GM18868 (cell line): ENCODE measurements at regions not wholly inside any gene's neighbourhood (a gene's known extent, or its start where the extent isn't known, plus 50 kb on each side); places are given as distances from the start of the nearest gene placed in this dataset.

ENCODE experiments used
- ATAC-seq: cut with Tn5 transposase; IDR thresholded peaks from one replicate; pipeline ENCODE4 v1.9.1; 2021; ENCODE audit warnings: mild to moderate bottlenecking, moderate library complexity; ENCODE audit not compliant: unreplicated experiment

DNA sequence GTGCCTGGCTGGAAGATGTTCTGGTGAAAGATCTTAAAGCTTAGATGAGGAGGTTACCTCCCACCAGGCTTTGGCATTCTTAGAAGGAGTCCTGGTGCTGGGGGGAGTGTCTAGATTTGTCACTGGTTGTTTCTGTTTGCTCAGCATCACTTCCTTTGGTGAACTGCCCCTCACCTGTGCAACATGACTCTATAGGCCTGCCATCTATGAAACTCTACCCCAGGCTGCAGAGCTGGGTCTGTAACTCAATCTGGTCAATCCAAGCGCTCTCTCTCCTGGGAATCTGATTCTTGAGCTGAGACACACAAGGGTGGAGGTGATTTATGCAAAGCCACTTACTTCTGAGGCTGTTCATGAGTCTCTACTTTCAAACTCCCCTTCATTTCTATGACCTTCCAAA lies 399.4 kb downstream of the NPIPA7 start:
- ATAC-seq = no peak

DNA sequence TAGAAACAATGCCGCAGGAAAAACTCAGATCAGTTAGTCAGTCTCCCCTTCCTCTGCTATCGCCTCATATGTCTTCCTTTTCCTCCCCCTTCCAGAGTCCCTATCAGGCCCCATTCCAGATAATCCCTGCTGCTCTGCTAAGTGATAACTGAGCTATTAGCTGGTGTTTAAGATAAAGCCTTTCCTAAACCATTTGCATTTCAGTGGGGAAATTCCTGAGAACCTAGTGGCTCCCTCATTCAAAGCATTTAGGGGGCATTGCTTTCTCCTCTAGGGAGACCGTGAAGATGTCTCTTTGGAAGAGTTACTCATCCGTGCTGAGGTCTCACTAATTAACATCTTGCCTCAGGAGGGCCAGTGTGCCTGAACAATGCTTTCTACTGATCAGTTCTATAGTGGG lies 401.6 kb downstream of the NPIPA7 start:
- ATAC-seq = no peak

DNA sequence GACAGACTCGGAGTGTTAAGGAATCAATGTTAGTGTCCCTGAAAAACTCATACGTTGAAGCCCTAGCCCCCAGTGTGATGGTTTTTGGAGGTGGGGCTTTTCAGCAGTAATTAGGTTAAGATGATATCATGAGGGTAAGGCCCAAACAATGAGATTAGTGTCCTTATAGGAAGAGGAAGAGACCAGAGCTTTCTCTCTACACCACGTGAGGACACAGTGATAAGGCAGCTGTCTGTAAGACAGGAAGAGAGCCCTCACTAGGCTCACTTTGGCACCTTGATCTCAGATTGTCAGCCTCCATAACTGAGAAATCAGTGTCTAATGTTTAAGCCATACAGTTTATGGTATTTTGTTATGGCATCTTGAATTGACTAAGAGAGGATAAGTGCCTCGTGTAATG lies 403.2 kb downstream of the NPIPA7 start:
- no peak for ATAC-seq

DNA sequence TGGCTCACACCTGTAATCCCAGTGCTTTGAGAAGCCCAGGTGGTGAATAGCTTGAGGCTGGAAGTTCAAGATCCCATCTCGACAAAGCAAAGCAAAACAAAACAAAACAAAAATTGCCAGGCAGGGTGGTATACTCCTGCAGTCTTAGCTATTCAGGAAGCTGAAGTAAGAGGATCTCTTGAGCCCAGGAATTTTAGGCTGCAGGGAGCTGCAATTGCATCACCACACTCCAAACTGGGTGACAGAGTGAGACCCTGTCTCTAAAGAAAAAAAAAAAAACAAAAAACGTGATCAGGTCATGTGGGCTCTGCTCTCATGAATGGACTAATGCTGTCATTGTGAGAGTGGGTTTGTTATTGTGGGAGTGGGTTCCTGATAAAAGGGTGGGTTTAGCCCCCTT lies 409.1 kb downstream of the NPIPA7 start:
- no peak for ATAC-seq

DNA sequence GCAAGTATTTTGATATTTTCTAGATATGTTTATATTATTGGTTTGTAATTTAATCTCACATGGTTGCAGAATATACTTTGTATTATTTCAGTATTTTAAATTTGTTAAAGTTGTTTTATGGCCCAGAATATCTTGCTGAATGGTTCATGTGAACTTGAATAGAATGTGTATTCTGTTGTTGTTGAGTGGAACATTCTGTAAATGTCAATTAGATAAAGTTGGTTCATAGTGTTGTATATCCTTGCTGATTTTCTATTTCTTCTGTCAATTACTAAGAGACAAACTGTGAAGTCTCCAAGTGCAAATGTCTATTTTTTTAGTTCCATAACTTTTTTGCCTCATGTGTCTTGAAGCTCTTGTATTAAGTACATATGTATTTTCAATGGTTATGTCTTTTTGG lies 411.7 kb downstream of the NPIPA7 start:
- no peak for ATAC-seq

DNA sequence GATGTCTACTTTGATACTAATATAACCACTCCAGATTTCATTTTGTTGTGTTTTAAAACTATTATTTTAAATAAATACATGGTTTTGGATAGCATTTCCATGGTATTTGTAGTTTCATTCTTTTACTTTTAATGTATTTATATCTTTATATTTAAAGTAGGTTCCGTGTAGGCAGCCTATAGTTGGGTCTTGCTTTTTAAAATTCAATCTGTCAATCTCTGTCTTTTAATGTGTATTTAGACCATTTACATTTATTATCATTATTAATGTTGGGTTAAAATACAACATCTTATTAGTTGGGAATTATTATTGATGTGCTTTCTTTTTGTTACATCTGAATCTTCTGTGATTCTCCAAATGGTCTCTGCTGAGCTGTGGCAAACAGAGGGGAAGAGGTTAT lies 412.1 kb downstream of the NPIPA7 start:
- ATAC-seq = no peak

DNA sequence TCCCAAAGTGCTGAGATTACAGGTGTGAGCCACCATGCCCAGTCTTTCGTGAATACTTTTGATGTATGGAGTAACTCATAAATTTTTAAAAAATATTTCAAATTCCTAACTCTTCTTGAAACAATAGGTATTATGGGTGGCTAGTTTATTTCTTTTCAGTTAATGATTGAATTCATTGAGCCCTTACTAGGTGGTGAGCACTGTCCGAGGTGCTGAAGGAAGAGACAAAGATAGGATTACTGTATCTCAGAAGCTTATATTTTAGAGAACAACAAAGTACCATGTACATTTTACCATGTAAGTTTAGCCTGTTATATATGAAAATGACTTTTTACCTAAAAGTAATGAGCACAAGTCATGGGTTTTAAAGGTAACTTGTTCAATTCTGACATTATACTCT lies 418.3 kb downstream of the NPIPA7 start:
- ATAC-seq = no peak

DNA sequence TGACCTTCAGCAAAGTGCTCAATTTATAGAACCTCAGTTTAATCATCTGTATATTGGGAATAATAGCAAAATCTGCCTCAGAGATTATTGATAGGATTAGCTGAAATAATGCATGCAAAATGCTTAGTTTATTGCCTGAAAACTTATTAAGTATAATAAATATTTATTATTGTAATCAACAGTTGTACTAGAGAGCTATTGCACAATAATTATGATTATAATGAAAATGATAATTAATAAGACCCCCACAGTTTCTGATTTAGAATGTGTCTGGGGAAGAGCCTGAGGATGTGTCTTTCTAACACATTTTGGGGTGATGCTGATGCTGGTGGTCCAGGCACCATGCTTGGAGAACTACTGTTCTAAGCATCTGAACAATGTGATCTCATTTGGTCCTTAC lies 419.6 kb downstream of the NPIPA7 start:
- no peak for ATAC-seq

DNA sequence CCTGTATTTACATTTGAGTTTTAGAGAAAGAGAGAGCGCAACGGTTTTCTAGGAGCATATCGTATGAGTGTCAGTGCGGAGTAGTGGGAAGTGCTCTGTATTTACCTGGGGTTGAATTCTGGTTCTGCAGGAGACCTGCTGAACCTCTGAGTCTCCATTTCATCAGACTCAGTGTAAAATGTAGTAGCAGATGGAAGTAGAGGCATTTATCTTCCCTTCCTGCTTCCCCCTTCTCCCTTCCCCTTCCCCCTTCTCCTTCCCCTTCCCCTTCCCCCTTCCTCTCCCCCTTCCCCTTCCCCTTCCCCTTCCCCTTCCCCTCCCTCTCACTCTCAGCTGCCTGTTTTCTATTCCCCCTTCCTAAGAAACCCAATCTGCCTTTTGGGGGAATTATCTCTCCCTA lies 426.9 kb downstream of the NPIPA7 start:
- ATAC-seq = no peak

DNA sequence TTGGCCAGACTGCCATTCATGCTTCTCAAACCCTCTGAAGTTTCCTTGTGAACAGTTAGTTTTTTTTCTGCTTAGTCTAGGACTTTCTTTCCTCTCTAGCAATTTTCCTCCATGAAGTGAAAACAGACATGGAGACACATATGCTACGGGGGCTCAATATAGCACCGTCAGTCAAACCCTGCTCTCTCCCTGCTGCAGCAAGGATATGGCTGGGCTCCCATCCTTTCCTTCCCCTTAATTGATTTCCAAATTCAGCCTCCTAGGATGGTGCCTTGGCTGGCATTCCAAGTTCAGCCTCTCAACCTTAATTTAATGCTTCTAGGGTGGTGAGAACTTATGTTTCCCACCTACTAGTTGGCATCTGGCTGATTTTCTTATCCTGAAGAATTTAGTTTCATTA lies 436.7 kb downstream of the NPIPA7 start:
- ATAC-seq = no peak

DNA sequence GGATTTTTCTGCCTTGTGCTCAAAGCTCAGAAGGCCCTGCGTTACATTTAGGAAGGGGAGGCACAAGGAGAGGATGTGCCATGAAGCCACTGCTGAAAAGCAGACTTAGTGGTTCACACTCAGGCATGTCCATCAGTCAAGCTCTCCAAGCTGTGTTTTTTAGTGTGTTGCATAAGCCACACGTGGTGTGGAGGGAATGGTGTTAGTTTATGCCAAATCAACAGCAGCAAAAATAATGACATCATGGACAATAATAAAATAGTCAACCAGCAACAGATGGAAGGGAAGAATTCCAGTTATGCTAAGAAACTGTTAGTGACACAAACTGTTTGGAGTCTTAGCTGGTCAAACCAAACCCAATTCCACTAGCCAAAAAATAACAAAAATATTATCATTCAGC lies 438.3 kb downstream of the NPIPA7 start:
- no peak for ATAC-seq

DNA sequence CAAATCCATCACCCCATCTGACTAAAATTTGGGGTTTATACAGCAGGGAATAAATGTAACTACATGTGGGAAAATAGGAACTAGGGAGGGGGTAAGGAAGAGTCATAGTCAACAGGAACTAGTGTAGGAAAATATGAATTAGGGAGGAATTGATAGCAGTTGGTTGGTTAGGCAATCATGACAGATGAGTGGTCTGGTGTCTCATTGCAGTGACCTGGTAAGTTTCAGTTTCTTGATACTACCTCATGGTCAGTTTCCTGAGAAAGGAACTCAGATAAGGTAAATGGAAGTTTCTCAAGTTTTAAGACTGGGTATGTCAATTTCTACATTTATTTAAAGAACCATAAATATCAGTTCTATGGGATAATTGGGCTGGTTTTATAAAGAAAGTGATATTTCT lies 442.3 kb downstream of the NPIPA7 start:
- ATAC-seq = no peak

DNA sequence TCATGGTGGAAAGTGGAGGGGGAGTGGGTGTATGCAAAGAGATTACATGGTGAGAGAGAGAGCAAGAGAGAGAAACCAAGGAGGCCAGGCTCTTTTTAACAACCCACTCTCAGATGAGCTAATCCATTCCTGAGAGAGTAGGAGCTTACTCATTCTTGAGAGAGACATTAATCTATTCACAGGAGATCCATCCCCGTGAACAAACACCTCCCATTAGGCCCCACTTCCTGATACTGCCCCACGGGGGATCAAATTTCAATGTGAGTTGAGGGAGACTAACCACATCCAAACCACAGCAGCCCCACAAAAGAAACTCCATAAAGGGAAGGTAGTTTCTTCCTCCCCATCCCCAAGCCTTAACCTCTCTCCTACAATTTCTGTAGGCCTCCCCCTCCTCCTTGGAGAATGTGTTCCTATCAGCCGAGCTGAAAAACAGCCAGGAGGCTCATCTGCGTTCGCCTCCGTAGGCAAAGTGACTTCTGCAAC lies 450.0 kb downstream of the NPIPA7 start:
- no peak for ATAC-seq

DNA sequence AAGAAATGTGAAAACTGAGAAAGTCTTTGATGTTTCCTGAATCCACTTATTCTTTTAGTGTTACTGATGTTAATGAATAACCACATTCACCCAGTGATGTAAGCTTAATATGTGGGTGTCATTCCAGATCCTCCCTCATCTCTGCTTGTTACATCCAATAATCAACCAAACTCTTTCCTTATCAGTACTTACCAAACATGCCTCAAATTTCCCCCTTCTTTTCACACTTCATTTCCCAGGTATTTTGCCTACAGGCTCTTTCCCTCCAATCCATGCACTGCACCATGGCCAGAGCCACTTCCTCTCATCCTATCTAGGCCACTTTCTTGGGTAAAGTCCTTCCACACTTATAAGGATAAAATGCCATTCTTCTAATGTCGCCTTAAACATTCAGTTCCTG lies 451.5 kb downstream of the NPIPA7 start:
- no peak for ATAC-seq

DNA sequence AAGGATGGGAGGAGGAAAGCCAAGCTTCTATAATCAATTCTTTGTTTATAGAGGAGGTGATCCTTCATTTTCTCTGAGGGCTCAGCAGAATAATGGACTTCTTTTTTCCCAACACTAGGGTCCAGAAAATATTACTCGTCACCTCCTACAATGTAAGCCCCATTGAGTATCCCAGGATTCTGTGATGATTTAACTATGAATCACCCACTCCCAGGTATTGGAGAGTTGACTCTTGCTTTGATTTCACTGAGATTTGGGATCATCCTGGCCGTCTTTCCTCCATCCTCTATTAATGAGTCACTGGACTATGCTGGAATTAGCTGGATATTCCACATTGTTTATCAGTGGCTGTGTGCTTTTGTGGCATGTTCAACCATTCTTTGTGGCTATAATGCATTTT lies 452.0 kb downstream of the NPIPA7 start:
- no peak for ATAC-seq

DNA sequence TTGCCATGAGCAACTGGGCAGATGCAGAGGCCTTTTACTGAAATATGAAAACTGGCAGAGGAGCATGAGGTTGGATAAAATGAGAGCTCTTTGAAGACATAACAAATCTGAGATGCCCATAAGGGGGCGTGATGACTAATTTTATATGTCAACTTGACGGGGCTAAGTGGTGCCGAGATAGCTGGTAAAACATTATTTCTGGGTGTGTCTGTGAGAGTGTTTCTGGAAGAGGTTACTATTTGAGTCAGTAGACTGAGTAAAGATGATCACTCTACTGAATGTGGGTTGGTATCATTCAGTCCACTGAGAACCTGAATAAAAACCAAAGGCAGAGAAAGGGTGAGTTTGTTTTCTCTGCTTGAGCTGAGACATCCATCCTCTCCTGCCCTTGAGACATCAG lies 454.2 kb downstream of the NPIPA7 start:
- no peak for ATAC-seq

DNA sequence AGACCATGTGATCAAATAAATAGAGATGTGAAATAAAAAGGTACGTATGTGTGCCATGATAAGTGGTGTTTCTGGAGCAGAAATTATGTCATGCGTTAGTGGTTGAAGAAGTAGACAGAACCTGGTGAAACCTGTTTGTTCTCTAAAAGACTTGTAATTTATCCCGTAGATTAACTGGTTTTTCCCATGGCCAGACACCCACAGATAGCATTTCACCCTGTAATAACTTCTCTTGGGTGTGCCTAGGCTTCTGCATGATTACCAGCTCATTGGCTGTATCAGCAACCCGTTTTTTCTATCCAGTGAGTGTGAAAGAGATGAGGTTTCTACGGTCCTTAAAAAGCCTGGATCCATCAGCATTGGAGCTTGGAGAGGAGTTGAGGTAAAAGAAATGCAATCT lies 471.3 kb downstream of the NPIPA7 start:
- ATAC-seq = no peak

DNA sequence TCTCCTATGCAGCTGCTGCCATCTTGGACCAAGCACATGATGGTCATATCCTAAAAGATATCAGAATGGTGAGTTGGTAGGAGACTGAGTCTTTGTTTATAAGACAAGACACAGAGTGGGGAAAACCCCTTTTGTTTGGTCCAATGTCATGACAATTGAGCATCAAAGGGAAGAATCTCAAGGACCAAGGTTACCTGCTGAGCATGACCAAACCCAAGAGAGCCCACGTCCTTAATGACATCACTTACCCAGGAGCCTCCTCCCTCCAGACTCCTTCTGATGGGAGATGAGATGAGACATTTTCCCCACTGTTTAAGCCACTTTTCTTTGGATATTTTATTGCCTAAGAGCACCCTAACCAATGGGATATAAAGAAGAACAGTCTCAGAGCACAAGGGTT lies 478.1 kb downstream of the NPIPA7 start:
- no peak for ATAC-seq

DNA sequence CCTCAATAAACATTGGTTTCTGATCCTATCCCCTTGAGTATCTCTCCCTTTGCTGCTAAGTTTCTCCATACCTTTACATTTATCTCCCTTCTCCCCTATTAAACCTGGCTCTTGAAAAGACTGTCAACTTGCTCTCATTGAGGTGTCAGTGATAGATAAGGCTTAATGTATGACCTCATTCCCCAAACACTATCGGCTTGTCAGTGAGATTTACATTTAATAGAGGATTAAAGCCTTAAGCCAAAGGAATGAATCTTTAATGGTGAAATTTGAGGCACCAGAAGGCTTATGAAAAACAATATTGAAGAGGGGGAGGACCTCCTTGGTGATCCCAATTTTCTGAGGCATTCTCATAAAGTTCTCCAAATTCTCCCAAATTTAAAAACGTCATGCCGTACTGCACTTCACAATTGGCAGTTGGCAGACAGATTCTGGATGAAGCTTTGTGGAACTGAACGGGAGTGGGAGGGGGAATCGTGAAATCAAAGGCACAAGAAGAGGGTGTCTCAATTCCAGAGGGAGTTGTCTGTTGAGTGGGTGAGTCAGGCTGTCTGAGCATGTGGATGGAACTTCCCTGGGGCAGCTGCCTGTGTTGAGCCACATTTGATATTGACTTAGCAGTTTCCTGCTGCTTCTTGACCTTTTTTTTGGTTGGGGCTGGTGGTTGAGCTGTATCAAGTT lies 478.8 kb downstream of the NPIPA7 start:
- no peak for ATAC-seq

DNA sequence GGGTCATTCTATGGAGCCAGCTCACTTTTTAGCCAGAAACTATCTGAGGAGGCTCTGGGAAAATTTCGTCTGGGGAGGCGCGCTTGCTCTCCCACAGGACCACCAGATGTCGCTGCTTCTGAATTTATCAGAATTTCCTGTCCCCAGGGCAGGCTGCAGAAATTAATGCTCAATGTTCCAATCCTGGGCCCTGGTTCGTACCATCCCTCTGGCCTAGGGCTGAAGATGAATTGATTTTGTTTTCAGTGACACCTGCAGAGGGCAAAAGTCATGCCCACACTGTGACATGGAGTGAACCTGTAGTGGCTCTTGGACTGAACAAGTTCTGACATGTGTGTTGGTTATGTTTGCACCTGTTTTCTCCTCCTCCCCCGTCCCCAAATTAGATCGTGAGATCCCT lies 482.6 kb downstream of the NPIPA7 start:
- ATAC-seq = no peak

DNA sequence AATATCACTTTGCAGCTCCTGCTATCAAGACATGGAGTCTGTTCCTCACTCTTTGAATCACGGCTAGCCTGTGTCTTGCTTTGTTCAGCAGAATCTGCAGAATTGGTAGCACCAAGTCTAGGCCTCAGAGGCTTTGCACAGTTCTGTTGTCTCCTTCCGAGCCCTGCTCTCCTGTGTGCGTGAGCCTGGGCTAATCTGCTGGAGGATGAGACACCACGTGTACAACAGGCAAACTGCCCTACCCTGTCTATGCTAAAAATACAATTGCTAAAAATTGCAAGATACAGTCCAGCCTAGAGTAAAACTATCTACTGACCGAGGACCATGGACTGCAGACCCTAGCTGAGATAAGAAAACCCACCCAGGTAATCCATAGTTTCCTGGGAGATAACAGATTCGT lies 484.7 kb downstream of the NPIPA7 start:
- ATAC-seq = no peak

DNA sequence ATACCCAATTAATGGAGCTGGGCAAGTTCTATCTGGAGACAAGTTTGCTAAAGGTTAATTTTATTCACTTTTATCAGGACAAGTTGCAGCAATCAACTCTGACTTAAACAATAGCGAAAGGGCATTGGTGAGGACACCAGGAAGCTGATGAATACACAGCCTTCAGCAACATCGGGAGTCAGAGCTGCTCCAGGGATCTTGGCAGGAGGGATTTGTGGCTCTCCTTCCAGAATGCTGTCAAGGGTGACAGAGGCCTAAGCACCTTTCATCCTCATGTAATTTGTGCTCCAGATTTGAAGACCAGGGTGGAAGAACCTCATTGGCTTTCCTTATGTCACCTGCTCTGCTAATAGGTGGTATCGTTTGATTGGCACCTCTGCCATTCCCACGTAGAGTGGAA lies 485.6 kb downstream of the NPIPA7 start:
- ATAC-seq = no peak

DNA sequence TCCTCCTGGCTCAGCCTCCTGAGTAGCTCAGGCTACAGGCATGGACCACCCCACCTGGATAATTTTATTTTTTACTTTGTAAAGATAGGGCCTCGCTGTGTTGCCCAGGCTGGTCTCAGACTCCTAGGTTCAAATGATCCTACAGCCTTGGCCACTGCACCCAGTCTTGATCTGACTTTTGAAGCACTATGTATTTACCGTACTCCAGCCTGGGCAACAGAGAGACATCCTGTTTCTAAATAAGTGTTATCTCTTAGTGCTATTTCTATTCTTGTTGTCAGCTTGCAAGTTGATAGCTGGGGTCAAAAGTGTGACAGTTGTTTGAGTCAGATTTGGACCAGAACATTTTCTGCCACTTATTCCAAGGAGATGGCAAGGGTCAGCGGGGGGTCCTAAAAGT lies 486.4 kb downstream of the NPIPA7 start:
- ATAC-seq = no peak
